Activated T-helper 1 cell treated with anti-CD3 and anti-CD28 coated beads, Interleukin-12 subunit alpha, Interleukin-12 subunit beta, Interleukin-2, Interleukin-4 antibody, amounts not matched to agents 30 ng/mL and 10 ng/mL and 1 ng/mL, durations not matched to agents 14 hours and 24 hours and 36 hours (primary cell): ENCODE measurements at regions not wholly inside any gene's neighbourhood (a gene's known extent, or its start where the extent isn't known, plus 50 kb on each side); places are given as distances from the start of the nearest gene placed in this dataset.

ENCODE experiments used
- DNase-seq: peaks from one replicate; pipeline ENCODE4 v3.0.0; 2021; ENCODE audit warnings: low spot score
- H3K27ac Mint-ChIP-seq: one replicate; pipeline ENCODE4 v1.8.0; 2021; ENCODE audit warnings: mild to moderate bottlenecking, mixed read lengths
- H3K27me3 Mint-ChIP-seq: one replicate; pipeline ENCODE4 v1.8.0; 2022; ENCODE audit warnings: mild to moderate bottlenecking, moderate library complexity, mixed read lengths; ENCODE audit not compliant: insufficient read depth
- H3K36me3 Mint-ChIP-seq: one replicate; pipeline ENCODE4 v1.8.0; 2021; ENCODE audit warnings: low read depth, mixed read lengths
- H3K4me1 Mint-ChIP-seq: one replicate; pipeline ENCODE4 v1.8.0; 2021; ENCODE audit warnings: low read depth, mixed read lengths
- H3K4me3 Mint-ChIP-seq: one replicate; pipeline ENCODE4 v1.8.0; 2021; ENCODE audit warnings: mild to moderate bottlenecking, moderate library complexity, mixed read lengths
- H3K9me3 Mint-ChIP-seq: one replicate; pipeline ENCODE4 v1.8.0; 2021; ENCODE audit warnings: mixed read lengths
- intact Hi-C: fragments of 100-400 bp; cut with micrococcal nuclease; formaldehyde crosslinking; loops from one replicate; pipeline ENCODE4 v1.15.1; 2024

- Mint-ChIP-seq H3K4me3 (no peak overlapping the region), H3K9me3 (no peaks in the 10 kb centered on the region)
Observed at GRCh38 chr14:51547260-51547659, 104.5 kb upstream of the FRMD6 start.

GRCh38 chr14:51547701-51548100, 104.0 kb upstream of the FRMD6 start:
- no peak for DNase-seq
- no peaks in the 10 kb centered on the region for H3K4me1 Mint-ChIP-seq
- no peak overlapping the region for H3K4me3 Mint-ChIP-seq
- H3K27me3 Mint-ChIP-seq = peaks cover 8% of the 10 kb centered on the region
- intact Hi-C loops = no loop called here
- H3K27ac Mint-ChIP-seq = no peak overlapping the region
- no peaks in the 10 kb centered on the region for H3K9me3 Mint-ChIP-seq
- H3K36me3 Mint-ChIP-seq = no peaks in the 10 kb centered on the region

More at GRCh38 chr14:51547260-51547659, 104.5 kb upstream of the FRMD6 start:
- intact Hi-C loops = no loop called here
- peaks cover 8% of the 10 kb centered on the region for H3K27me3 Mint-ChIP-seq
- no peak overlapping the region for H3K27ac Mint-ChIP-seq
- DNase-seq = no peak
- H3K36me3 Mint-ChIP-seq = no peaks in the 10 kb centered on the region
- no peaks in the 10 kb centered on the region for H3K4me1 Mint-ChIP-seq

- no peak for DNase-seq
- Mint-ChIP-seq H3K27me3 (peaks cover 8% of the 10 kb centered on the region), H3K9me3 (no peaks in the 10 kb centered on the region), H3K36me3 (no peaks in the 10 kb centered on the region), H3K4me1 (no peaks in the 10 kb centered on the region), H3K27ac (no peak overlapping the region), H3K4me3 (no peak overlapping the region)
- intact Hi-C loops = no loop called here
Observed at GRCh38 chr14:51548187-51548586, 103.5 kb upstream of the FRMD6 start.

GRCh38 chr14:51550636-51551035, 101.1 kb upstream of the FRMD6 start:
- DNase-seq = no peak
- H3K4me3 Mint-ChIP-seq = no peak overlapping the region
- no peak overlapping the region for H3K27ac Mint-ChIP-seq
- H3K4me1 Mint-ChIP-seq = no peaks in the 10 kb centered on the region
- H3K27me3 Mint-ChIP-seq = peaks cover 6% of the 10 kb centered on the region
- intact Hi-C loops = no loop called here
- no peaks in the 10 kb centered on the region for H3K36me3 Mint-ChIP-seq
- no peaks in the 10 kb centered on the region for H3K9me3 Mint-ChIP-seq

- Mint-ChIP-seq H3K27ac (no peak overlapping the region), H3K4me3 (no peak overlapping the region), H3K4me1 (no peaks in the 10 kb centered on the region), H3K9me3 (no peaks in the 10 kb centered on the region), H3K36me3 (no peaks in the 10 kb centered on the region), H3K27me3 (peaks cover 6% of the 10 kb centered on the region)
- no peak for DNase-seq
- intact Hi-C loops = no loop called here
Observed at GRCh38 chr14:51552275-51552674, 99.4 kb upstream of the FRMD6 start.

GRCh38 chr14:51552768-51553404, 98.8 kb upstream of the FRMD6 start:
- H3K9me3 Mint-ChIP-seq = no peaks in the 10 kb centered on the region
- H3K27ac Mint-ChIP-seq = no peak overlapping the region
- no peak overlapping the region for H3K4me3 Mint-ChIP-seq
- H3K27me3 Mint-ChIP-seq = peaks cover 4% of the 10 kb centered on the region
- no peaks in the 10 kb centered on the region for H3K36me3 Mint-ChIP-seq
- H3K4me1 Mint-ChIP-seq = no peaks in the 10 kb centered on the region
- no peak for DNase-seq
- intact Hi-C loops = no loop called here

- peaks cover 2% of the 10 kb centered on the region for H3K27me3 Mint-ChIP-seq
- H3K4me1 Mint-ChIP-seq = no peaks in the 10 kb centered on the region
- no peak for DNase-seq
- intact Hi-C loops = no loop called here
- no peak overlapping the region for H3K4me3 Mint-ChIP-seq
- no peak overlapping the region for H3K27ac Mint-ChIP-seq
- no peaks in the 10 kb centered on the region for H3K9me3 Mint-ChIP-seq
- H3K36me3 Mint-ChIP-seq = no peaks in the 10 kb centered on the region
Observed at GRCh38 chr14:51554339-51554920, 97.3 kb upstream of the FRMD6 start.

- Mint-ChIP-seq H3K27me3 (peaks cover 5% of the 10 kb centered on the region), H3K9me3 (no peaks in the 10 kb centered on the region), H3K4me1 (no peaks in the 10 kb centered on the region), H3K36me3 (no peaks in the 10 kb centered on the region), H3K27ac (no peak overlapping the region), H3K4me3 (no peak overlapping the region)
- no peak for DNase-seq
- intact Hi-C loops = loop anchor here (5.0 kb wide), 1 partner anchor 227 kb away; no protein-coding TSS in a partner anchor
Observed at GRCh38 chr14:51554953-51555352, 96.8 kb upstream of the FRMD6 start.

GRCh38 chr14:51561141-51561540, 90.6 kb upstream of the FRMD6 start:
- Mint-ChIP-seq H3K27me3 (peaks cover 5% of the 10 kb centered on the region), H3K4me3 (no peak overlapping the region), H3K9me3 (no peaks in the 10 kb centered on the region), H3K4me1 (no peaks in the 10 kb centered on the region), H3K27ac (no peak overlapping the region), H3K36me3 (no peaks in the 10 kb centered on the region)
- intact Hi-C loops = no loop called here
- DNase-seq = no peak

- Mint-ChIP-seq H3K4me3 (no peak overlapping the region), H3K4me1 (peaks cover 11% of the 10 kb centered on the region), H3K27me3 (peaks cover 5% of the 10 kb centered on the region), H3K27ac (no peak overlapping the region), H3K36me3 (no peaks in the 10 kb centered on the region), H3K9me3 (no peaks in the 10 kb centered on the region)
- intact Hi-C loops = no loop called here
- DNase-seq = no peak
Observed at GRCh38 chr14:51562816-51563215, 88.9 kb upstream of the FRMD6 start.

- Mint-ChIP-seq H3K9me3 (no peaks in the 10 kb centered on the region), H3K27ac (no peak overlapping the region), H3K36me3 (no peaks in the 10 kb centered on the region), H3K4me3 (no peak overlapping the region), H3K27me3 (peaks cover 5% of the 10 kb centered on the region), H3K4me1 (peaks cover 11% of the 10 kb centered on the region)
- DNase-seq = no peak
- intact Hi-C loops = no loop called here
Observed at GRCh38 chr14:51563560-51563959, 88.2 kb upstream of the FRMD6 start.

- Mint-ChIP-seq H3K4me1 (peaks cover 11% of the 10 kb centered on the region), H3K27ac (no peak overlapping the region), H3K27me3 (peaks cover 4% of the 10 kb centered on the region), H3K9me3 (no peaks in the 10 kb centered on the region), H3K36me3 (no peaks in the 10 kb centered on the region), H3K4me3 (no peak overlapping the region)
- intact Hi-C loops = no loop called here
- DNase-seq = no peak
Observed at GRCh38 chr14:51564460-51564859, 87.2 kb upstream of the FRMD6 start.

GRCh38 chr14:51564986-51565604, 86.6 kb upstream of the FRMD6 start:
- H3K27me3 Mint-ChIP-seq = peaks cover 2% of the 10 kb centered on the region
- H3K36me3 Mint-ChIP-seq = no peaks in the 10 kb centered on the region
- no peak overlapping the region for H3K4me3 Mint-ChIP-seq
- no peaks in the 10 kb centered on the region for H3K9me3 Mint-ChIP-seq
- no peak for DNase-seq
- H3K27ac Mint-ChIP-seq = no peak overlapping the region
- peaks cover 11% of the 10 kb centered on the region for H3K4me1 Mint-ChIP-seq
- intact Hi-C loops = no loop called here
